ENCODE measurements at regions not wholly inside any gene's neighbourhood (a gene's known extent, or its start where the extent isn't known, plus 50 kb on each side); places are given as distances from the start of the nearest gene placed in this dataset.

DNA sequence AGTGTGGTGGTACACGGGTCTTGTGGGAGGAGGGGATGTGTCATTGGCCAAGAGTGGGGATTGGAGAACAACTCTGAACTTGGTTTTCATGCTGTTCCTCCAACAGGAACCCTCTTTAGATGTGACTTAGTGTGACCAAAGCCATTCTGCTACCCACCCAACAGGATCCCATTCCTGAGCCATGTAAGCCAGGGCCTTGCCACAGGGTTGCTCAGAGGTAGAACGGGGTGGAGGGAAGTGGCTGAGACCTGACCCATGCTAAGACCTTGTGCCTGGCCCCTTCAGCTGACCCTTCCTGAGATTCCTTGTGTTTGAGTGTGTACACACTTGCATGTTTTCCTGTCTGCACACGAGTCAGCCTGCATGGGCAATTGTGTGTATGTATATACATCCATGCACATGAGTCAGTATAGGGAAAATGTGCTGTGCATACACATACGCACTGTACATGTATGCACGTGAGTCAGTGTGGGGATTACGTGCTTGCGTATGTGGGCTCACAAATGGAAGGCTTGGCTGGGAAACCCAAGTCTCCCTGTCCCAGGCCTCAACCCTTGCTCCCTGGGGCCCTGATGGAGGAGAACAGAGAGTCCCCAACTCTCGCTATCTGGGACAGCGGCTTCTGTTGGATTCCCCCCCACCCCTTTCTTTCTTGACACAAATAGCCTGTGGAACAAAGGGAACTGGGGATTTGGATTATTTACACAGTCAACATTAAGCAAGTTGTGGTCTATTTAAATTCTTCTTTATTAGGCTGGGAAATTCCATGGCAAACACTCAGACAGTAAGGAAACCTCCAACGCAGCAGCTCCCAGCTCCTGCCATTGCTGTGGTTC, 339.8 kb downstream of the DYSF start:
- TF ChIP-seq, protein P1, sequence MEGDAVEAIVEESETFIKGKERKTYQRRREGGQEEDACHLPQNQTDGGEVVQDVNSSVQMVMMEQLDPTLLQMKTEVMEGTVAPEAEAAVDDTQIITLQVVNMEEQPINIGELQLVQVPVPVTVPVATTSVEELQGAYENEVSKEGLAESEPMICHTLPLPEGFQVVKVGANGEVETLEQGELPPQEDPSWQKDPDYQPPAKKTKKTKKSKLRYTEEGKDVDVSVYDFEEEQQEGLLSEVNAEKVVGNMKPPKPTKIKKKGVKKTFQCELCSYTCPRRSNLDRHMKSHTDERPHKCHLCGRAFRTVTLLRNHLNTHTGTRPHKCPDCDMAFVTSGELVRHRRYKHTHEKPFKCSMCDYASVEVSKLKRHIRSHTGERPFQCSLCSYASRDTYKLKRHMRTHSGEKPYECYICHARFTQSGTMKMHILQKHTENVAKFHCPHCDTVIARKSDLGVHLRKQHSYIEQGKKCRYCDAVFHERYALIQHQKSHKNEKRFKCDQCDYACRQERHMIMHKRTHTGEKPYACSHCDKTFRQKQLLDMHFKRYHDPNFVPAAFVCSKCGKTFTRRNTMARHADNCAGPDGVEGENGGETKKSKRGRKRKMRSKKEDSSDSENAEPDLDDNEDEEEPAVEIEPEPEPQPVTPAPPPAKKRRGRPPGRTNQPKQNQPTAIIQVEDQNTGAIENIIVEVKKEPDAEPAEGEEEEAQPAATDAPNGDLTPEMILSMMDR (IDR thresholded peaks at IDR 0.05): no peak

DNA sequence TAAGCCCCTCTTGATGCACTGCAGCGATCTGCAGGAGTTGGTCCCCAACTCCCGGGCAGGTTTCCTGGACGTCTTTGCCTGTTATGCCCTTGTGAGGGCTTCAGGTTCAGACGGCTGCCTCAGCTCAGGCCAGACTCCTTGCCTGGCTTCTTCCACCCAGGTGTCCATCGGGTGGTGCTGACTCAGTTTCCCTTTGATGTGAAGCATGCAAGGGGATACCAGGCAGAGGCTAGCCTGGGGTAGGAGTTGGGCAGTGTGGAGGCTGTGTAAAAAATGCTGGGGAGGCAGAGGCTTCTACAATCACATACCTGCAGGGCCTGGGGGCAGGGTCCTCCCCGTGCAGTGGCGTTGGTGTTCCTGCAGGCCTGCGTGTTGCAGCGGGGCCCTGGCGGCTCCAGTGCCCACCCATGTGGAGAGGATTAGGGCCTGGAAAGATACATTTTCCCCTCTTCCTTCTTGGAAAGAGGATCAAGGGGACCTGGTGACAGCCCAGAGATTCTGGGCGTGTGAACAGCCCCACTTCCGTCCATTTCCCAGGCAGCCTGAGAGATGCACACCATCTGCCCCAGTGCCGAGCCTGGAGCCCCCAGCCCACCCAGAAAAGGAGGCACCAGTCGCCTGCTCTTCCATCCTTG, 338.3 kb downstream of the DYSF start:
- TF ChIP-seq, protein P1 (IDR thresholded peaks at IDR 0.05): no peak

DNA sequence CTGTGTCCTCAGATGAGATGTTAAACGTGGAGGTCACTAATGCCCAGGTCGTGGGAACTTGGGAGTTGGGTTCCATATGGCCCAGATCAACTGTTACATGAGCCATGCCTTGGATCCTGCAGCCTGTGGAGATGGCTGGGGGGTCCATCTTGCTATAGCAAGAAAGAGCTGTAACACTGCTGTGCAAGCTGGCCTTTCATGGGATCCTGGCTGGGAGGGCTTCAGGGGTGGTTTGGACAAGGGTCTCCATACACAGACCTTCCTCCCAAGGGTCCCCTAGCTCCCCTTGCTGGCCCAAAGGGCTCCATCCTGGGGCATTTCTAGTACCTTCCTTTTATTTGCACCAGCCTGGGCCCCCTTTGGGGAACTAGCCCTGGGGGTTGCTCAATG, 337.7 kb downstream of the DYSF start:
- TF ChIP-seq, protein P1 (IDR thresholded peaks at IDR 0.05): no peak

DNA sequence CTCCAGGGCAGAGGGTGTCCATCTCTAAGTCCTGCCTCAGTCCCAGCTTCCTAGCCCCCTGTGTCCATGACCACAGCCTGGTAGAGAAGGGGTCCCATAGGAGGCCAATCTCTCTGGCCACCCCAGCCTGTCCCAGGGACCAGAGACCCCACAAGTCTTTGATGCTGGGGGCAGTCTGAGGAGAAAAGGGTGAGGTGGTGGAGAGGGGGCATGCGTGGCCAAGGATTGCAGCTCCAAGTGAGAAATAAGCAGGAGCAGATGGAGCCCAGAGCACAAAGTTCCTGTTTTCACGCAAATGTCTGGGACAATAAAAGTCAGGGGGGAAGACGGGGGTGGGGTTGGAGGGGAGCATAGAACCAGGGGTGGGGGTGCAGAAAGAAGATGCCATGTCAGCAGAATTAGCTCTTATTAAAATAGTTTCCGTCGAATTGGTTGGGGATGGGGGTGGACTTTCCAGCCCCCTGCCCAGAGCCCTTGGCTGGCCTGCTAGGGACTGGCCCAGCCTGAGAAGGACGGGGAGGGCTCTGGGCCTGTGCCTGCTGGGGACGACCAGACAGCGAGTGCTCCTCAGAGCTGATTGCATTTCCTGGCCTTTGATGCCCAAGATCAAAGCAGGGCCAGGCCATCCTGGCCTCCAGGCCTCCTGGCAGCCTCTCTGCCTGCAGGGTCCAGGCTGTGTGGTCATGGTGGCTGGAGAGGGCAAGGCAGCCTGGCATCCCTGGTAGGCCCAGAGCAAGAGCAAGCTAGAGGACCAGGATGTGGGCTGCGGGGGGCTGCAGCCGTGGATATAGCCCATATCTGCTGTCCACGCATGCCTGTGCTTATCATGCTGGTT, 337.1 kb downstream of the DYSF start:
- TF ChIP-seq, protein P1 (IDR thresholded peaks at IDR 0.05): no peak

DNA sequence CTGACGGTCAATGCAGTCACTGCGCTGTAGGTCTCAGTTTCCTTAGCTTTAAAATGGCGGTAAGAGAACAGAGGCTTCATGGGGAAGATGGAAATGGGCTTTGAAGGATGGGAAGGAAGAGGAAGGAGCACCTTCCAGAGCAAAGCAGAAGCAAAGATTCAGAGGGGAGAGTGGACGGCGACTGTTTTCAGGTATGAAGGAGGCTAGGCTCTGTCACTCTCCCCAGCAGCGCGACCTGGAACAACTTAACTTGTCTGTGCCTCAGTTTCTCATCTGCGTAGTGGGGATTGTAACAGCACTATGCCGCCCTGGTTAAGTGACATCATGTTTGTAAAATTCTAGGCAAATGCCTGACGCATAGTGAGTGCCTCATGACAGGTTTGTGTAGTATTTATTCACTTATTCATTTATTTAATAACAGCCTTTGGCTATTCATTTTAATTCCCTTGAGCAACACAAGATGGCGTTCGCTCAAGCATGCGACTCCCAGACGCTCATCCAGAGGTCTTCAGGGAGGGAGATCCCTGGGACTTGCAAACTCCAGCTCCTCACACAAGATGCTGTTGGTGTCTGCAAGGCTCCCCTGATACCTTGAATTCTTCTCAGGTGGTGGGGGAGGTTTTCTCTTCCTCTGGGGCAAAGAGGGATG, 336.3 kb downstream of the DYSF start:
- TF ChIP-seq, protein P1 (IDR thresholded peaks at IDR 0.05): no peak

DNA sequence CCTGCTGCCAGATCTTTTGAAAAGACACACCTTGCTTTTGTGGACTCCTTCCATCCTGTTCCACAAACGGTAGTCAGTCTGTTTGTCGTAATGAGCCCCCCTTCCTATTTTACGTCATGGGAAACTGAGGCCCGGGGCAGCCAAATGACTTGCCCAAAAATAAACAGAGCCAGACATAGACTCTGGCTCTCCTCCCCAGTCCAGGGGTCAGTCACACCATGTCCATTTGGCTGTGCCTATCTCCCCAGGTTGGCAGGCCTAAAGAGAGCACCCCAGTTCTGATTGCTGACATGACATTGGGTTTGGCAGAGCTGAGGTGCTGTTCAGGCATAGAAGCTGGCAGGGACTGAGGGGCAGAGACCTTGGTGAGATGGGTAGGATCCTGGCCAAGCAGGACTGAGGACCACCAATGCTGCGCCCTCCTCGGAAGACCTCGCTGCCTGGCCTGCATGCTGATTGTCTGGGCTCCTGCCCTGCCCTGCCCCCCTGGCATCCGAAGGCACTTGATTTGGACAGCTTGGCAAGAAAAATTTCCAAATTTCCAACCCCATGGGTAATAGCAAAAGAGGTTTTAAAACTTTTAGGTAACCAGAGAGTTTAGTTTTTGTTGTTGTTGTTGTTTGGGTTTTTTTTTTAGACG, 335.4 kb downstream of the DYSF start:
- TF ChIP-seq, protein P1 (IDR thresholded peaks at IDR 0.05): no peak

DNA sequence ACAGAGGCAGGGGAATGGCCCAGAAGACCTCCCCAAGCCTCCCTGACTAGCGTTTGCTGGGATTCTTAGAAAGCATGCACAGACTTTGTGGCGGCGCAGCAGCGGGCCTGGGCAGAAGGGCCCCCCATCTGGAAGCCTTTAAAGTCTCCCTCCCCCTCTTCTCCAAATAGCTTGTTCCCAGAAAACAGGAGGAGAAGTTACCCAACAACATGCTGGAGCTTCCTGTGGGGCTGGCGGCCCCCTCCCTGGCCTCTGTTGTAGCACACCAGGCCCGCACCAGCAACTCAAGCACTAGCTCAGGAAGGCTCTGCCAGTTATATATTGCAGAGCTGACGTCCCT, 334.8 kb downstream of the DYSF start:
- TF ChIP-seq, protein P1 (IDR thresholded peaks at IDR 0.05): no peak
